ENCODE measurements at regions not wholly inside any gene's neighbourhood (a gene's known extent, or its start where the extent isn't known, plus 50 kb on each side); places are given as distances from the start of the nearest gene placed in this dataset.

DNA sequence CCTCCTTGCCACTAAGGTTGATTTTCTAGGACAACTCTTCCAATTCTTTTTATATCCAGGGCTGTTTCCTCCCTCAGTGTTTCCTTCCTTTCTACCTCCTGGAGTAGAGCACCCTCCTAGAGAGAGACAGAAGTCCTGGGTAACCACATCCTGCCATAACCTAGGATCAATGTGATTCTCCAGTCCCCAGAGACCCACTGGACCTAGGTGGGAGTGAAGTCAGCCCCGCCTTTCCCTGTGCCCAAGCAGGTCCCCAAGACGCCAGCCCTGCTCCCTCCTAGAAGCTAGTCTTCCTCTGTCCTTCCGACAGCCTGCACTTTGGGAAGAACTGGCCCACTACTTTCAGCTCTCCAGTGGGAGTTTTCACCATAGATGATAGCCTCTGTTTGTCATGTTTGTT lies 166.8 kb upstream of the PLEKHG7 start:
- DNase-seq (ENCODE audit: low read depth), result no peak

DNA sequence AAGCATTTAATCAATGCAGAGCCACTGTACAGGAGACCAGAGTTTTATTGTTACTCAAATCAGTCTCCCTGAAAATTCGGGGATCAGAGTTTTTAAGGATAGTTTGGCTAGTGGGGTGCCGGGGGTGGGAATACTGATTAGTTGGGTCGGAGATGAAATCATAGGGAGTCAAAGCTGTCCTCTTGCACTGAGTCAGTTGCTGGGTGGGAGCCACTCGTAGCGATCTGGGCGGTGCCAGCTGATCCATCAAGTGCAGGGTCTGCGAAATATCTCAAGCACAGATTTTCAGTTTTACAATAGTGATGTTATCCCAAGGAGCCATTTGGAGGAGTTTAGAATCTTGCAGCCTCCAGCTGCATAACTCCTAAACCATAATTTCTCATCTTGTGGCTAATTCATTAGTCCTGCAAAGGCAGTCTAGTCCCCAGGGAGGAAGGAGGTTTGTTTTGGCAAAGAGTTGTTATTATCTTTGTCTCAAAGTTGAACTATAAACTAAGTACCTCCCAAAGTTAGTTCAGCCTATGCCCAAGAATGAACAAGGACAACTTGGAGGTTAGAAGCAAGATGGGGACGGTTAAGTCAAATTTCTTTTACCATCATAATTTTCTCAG lies 169.4 kb upstream of the PLEKHG7 start:
- peak; percentile 27 for DNase-seq (ENCODE audit: low read depth)

DNA sequence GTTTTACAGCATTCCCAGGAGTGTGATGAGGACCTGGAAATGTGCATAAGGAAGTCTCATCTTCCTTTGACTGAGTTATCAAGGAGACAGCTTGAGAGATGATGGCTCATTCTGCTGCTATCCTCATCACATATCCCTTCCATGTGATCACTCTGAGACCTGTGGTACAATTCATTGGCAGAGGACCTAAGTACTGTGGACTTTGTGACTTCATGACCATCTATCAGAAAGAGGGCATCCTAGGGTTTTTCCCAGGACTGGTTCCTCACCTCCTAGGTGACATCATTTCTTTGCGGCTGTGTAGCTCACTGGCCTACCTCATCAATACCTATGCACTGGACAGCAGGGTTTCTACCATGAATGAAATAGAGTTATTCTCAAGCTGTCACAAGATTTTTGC lies 172.1 kb upstream of the PLEKHG7 start:
- DNase-seq (ENCODE audit: low read depth), result no peak

DNA sequence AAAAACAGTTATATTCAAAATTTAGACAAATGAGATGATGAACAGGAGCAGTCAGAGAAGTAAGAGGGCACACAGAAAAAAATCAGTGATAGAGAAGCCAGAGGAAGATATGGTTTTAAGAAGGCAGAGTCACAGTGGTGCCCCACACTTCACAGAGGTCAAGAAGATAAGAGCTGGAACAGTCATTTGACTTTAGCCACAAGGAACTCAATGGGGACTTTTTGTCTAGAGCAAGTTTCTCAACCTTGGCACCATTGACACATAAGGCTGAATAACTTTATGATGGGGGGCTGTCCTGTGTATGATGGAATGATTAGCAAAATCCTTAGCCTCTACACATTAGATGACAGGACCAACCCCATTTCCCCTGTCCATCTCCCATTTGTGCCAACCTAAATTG lies 172.8 kb upstream of the PLEKHG7 start:
- no peak for DNase-seq (ENCODE audit: low read depth)

DNA sequence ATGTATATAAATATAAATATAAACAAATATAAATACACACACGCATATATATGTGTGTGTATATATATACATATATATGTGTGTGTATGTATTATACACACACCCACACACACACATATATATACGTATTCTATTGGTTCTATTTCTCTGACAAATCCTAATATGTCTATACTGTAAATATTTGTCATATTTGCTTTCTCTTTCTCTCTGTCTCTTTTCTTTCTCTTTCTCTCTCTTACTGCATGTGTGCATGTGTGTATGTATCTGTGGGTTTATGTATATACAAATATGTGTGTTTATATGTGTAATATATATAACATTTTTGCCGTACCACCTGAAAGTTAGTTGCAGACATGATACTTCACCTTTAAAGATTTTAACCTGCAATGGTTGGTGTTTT lies 174.2 kb upstream of the PLEKHG7 start:
- DNase-seq (ENCODE audit: low read depth), result no peak

DNA sequence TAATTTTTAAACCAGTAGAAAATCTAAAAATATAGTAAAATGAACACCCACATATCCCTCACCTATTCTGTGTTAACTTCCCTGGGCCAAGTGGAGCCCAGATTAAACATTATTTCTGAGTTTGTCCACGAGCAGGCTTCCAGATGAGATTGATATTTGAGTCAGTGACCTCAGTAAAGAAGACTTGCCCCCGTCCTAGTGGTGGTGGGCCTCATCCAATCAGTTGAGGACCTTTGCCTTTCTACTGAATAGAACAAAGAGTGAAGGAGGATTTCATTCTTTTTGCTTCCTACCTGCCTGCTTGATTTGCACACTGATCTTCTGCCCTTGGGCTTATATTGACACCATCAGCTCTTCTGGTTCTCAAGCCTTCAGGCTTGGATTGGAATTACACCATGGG lies 174.7 kb upstream of the PLEKHG7 start:
- no peak for DNase-seq (ENCODE audit: low read depth)

DNA sequence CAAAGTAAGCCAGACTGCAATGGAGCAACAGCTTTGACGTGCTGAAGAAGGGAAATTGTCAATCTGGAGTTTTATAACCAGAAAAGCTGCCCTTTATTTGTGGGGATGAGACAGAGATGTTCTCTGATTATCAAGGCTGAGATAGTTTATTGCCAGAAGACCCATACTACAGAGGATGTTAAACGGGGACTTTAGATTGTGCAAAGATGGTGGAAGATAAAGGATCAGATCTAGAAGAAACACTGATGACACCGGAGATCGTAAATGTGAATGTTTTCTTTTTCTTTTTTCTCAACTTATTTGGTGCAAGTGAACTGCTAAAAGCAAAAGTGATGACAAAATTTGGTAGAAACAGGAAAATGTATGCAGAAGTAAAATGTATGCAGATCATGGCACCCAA lies 178.3 kb upstream of the PLEKHG7 start:
- no peak for DNase-seq (ENCODE audit: low read depth)

DNA sequence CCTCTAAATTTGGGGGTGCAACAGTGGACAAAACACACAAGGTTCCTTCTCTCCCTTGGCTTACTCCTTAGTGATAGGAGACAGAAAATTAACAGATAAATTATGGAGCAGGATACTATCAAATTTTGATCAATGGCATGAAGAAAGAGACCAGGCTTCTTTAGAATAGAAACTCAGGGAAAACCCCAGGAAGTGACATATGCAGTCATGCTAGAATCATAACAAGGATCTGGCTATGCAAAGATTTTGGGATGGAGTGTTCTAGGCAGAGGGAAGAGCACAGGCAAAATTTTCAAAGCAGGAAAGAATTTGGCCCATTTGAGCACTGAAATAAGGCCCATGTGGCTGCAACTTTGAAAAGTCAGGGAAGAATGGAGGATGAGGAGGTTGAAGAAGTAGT lies 182.3 kb upstream of the PLEKHG7 start:
- no peak for DNase-seq (ENCODE audit: low read depth)

DNA sequence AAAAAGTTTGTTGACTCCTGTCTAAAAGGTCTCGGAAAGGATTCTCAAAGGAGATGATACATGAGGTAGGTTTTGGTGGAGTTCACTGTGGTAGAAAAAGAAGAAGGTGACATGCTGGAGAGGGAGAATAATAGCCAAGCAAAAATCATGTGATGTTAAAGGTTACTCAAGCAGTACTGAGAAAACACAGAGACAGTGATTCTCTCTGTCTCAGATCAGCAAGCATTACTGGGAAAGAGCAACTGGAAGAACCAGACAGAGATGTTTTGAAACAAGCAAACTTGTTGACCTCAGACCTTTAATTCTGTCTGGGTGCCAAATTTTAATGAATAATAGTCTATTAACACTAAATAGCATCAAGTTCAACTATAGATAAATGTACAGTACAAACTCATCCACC lies 183.5 kb upstream of the PLEKHG7 start:
- DNase-seq (ENCODE audit: low read depth), result no peak

DNA sequence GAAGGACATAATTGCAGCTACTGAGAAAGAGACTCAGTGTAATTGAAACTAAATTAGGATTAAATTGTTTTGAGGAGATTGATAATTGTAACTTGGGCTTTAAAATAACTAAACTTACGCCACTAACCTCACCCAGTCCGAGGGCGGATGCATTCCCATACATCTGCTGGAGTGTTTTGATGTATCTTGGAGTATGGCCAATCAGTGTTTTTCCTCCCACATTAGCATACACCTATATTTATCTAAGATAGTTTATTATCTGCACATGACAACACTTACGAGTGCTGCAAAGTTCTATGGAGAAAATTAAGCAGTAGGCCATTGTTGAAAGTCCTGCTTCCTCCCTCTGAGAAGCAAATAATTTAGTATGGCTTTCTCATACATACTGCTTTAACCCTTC lies 184.7 kb upstream of the PLEKHG7 start:
- no peak for DNase-seq (ENCODE audit: low read depth)

DNA sequence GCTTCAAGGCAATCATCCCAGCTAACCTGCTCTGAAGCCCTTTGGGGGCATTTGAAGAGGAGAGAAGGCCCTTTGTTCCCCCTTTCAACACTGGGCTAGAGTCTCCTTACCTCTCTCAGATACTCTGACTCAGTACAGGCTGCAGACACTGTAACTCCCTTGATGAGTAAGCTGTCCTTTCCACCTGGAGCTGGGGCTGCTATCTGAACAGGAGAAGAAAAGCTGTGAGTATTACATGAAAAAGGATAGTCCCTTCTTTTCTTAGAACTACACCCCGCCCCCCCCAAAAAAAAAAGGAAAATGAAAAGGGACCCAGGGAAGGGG lies 186.6 kb upstream of the PLEKHG7 start:
- no peak for DNase-seq (ENCODE audit: low read depth)

DNA sequence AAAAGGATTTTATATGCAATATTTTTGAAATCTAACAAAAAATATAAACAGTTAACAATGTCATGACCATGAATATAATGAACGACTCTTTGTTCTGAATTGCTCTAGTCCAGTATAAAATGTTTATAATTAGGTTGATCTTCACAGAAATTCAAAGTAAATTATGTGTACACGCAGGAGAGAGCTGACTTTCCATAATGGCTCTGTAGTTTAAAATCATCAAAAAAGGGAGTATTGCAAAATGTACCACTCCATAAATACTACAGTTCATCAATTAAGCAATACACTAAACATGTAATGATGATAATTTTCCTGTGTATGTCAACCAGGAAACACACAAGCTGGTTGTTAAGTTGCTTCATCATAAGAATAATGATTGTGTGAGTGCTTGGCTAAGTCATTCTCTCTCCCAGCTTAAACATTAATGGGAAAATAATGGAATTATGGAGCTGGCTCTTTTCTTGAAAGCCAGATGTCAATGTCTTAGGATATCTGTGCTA lies 189.5 kb upstream of the PLEKHG7 start:
- no peak for DNase-seq (ENCODE audit: low read depth)

DNA sequence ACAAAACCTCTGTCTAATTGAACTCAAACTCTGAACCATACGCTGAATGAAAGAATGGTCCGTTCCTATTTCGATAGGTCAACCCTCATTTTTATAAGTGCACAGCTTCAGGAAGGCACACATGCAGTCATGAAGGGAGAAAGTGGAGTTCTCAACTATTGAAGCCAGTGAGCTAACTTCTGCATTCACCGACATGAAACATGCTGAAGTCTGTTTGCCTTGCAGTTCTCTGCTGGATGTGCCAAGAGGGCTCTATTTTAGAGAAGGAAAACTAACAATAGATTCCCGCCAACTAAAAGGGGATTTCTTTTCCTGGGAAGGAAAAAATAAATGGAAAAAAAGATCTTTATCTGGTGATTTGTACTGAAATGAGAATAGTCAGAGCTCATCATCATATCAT lies 191.0 kb upstream of the PLEKHG7 start:
- no peak for DNase-seq (ENCODE audit: low read depth)

DNA sequence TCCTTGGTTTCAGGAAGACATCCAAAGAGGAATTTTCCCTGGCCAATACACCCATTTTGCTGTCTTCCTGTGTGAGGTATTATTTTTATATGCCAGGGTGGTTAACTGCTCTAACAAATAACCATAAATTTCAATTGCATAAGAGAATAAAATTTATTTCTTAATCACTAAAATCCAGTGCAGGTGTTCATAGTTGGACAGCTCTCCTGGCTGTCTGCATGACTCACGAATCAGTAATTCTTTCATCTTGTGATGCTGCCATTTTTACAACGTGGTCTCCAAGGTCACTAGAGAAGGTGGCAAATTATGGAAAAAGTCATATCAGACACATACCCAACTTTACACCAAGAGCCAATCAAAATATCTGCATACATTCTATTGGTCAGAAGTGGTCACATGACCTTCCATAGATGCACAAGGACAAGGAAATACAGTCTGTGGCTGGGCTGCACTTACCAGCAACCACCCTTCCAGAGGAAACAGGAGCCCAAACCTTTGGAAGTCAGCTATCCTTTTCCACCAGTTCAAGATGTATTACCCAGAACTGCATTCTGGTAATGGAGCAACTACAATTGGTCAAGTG lies 193.5 kb upstream of the PLEKHG7 start:
- DNase-seq (ENCODE audit: low read depth), result no peak

DNA sequence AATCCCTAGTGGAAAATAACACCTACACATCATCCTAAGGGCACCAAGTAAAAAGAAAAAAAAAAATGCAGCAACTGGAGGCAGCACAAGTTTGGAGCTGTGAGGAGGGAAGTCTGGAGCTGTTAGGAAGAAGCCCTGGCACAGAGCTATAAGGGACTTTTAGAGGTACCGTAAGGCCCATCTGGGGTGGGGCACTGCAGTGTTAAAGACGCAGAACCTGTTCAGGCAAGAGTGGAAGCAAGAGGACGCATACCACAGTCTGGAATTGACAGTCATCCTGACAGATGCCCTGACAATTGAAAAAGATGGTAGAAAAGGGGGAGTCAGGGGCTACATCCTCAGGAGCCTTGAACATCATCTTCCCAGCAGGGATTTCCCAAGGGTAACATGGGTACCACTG lies 195.9 kb upstream of the PLEKHG7 start:
- DNase-seq (ENCODE audit: low read depth), result no peak

DNA sequence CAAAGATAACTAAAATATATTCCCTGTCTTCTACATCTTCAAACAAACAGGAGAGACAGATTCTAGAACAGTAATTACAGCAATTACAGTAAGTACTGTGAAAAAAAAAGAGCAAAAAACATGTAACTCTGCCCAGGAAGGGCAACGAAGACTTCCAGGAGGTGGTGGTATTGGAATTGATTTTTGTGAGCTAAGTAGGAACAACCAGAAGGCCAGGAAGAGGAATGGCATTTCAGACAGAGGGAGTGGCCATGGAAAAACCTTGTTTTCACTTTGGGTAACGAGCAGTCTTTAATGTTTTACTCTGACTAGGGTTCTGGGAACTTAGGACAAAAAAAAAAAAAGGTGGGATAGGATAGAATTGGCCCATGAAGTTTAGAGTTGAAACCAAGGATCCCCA lies 196.3 kb upstream of the PLEKHG7 start:
- no peak for DNase-seq (ENCODE audit: low read depth)

DNA sequence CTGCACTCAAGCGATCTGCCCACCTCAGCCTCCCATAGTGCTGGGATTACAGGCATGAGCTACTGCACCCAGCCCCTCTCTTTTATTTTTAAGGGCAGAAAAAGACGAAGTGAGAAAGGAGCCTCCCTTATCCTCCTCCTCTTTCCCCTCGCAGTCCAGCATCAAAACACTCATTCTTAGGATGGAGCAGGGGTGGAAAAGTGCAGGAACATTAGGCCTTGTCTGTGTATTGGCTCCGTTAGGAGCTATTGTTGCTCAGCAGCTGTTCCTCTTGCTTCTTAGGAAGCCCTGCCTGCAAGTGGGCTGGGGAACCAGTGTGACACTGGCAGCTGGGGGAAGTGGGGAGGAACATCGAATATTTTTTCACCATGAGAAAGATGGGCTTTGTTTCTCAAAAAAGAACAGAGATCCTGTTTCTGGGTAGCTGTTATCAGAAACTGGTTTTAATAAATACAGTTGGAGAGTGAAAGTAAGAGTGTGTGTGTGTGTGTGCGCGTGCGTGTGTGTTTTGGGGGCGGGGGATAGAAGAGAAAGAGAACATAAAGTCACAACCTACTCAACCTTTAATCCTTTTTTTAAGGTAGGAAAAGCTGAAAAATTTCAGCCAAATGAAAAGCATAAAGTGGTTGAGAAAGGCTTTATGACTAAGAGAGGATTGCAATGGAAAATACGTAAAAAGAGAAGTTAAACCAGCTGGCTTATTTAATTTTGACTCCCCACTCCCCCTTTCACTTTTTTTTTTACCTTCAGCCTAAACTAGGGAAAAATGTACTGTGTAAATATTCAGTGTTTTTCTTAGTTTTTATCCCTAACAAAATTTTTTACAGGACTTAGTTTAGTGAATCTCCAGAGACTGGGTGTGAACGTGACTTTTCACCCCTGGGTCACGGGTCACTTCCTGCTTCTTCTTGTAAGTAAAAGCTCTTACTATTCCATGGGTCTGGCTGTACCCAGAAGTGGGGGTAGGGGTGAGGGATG lies 197.2 kb upstream of the PLEKHG7 start:
- DNase-seq (ENCODE audit: low read depth), result peak; percentile 15

DNA sequence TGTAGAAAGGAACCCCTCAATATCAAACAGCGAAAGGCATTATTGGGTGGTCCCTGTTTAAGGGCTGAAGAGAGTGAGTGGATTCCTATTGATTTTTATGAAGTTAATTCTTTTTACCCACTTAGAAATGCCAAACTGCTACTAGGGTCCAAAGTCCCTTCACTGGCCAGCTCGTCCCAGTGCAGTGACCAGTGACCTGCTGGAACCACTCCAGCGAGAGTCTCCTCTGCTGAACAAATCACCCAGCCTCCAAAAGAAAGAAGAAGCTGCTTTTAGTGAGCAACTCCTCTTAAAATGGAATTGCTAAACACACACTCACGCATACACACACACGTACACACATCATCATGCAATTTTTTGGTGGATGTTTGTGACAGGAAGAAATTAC lies 198.2 kb upstream of the PLEKHG7 start:
- no peak for DNase-seq (ENCODE audit: low read depth)

DNA sequence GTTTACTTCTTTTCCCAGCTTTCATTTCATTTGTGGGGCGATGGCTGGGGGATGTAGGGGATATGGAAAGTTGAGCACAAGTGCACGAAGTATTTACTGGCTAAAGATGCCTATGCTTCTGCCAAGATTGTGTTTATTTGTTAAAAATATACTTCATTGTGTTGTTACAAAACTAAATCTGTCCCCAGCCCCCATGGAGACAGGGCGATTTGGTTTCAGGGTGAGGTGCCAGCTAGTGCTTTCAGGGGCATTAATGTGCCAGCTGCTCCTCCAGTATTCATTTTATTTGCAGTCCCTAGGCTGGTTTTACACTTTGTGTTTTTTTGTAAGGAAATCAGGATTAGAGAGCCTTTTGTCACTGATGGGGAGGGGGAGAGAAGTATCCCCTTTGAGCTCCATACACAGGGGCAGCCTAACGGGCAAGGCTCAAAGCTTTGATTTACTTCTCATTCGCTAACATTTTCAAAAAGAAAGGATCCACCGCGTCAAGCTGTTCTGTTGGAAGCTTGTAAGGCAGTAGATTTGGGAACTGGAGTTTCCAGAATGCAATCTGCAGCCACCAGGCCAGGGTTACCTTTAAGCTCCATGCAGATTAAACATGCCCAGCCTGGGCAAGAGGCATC lies 198.7 kb upstream of the PLEKHG7 start:
- DNase-seq (ENCODE audit: low read depth), result no peak

DNA sequence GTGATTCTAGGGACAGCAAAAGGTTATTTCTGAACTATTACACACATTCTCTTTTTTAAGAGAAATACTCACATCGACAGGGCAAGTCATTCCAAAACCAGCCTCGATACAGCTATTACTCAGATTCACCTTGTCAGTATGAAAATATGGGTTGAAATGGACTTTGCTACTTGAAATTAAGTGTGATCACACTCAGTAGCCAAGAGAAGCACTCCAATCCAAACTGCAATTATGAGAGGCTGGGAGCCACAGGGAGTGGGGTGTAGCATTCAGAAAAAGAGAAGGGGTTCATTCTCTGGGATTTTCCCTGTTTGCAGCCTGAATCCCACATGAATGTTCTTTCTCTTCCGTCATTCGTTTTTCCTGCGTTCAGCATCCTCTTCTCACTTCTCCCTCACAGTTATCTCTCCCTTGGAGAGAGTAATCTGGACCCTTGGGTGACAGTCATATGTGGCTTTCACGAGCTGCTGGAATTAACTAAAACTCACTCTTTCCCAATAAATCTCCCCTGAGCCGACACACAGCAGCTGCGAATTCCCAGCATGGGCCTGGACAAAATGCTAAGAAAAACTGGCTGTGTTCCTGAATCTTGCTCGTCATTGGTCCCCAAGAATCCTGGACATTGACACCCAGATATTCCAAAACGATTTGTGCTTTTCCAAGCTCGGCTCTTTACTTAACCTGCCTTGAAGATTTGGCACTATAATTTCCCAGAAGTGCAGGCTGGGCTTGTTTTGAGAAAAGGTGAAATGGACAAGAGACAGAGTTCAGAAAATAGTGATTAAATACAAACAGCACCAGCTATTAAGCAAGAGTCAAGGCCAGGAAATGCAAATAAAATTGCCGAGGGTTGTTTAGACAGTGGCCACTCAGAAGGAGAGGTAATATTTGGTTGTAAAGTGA lies 199.5 kb upstream of the PLEKHG7 start:
- no peak for DNase-seq (ENCODE audit: low read depth)

DNA sequence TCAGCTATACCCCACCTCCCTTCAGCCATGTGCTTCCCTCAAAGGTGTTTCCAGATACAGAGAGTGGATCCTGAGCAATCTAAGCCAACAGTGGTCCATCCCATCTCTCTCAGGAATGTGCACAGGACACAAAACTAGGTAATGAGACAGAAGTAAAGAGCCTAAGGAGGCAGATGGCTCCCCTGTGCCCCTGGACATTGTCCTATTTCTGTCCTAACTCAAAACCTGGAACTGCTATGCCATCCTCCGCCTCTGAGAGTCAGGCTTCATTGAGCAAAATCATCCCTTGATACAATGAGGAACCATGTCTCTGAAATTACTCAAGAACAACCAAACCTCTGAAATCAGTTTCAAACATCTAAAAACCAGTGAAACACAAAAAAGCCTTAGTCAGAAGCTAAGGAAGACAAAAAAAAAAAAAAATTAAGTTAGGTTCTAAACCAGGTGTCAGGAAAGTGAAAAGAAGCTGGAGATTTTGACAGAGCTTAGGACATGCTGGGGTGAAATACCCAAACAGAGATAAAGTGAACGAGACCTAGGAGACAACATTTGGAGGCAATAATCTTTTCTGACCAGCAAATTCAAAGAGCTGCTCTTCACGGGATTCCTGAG lies 200.3 kb upstream of the PLEKHG7 start:
- no peak for DNase-seq (ENCODE audit: low read depth)
